ENCODE measurements at regions not wholly inside any gene's neighbourhood (a gene's known extent, or its start where the extent isn't known, plus 50 kb on each side); places are given as distances from the start of the nearest gene placed in this dataset.

DNA sequence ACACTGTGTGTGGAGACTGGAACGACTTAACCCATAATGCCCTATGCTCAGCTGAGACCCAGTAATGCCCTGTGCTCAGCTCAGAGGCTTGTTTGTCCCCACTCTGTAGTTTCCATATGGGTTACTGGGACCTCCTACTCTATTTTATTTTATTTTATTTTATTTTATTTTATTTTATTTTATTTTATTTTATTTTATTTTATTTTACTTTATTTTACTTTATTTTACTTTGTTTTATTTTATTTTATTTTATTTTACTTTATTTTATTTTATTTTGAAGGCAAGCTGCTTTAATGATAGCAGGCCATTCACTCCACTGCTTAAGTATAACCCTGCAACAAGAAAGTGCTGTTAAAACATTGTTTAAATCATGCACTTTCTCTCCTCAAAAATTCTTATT lies 603.4 kb upstream of the JAG1 start:
- no peak for DNase-seq
- H3K36me3 ChIP-seq, result no peaks in the 10 kb centered on the region
- TF ChIP-seq CTCF (IDR thresholded peaks at IDR 0.05), result no peak
- no peak for TF ChIP-seq POLR2A (IDR thresholded peaks at IDR 0.05)
- no peak overlapping the region for H3K27ac ChIP-seq
- H3K4me1 ChIP-seq, result no peaks in the 10 kb centered on the region
- H3K27me3 ChIP-seq, result no peaks in the 10 kb centered on the region
- H3K4me3 ChIP-seq, result no peak overlapping the region
- no peaks in the 10 kb centered on the region for H3K9me3 ChIP-seq

GRCh38 chr20:11277858-11278257 lies 604.1 kb upstream of the JAG1 start:
- Histone ChIP-seq H3K9me3 (no peaks in the 10 kb centered on the region), H3K4me1 (no peaks in the 10 kb centered on the region), H3K27me3 (no peaks in the 10 kb centered on the region), H3K27ac (no peak overlapping the region), H3K4me3 (no peak overlapping the region), H3K36me3 (no peaks in the 10 kb centered on the region)
- no peak for DNase-seq
- TF ChIP-seq POLR2A (IDR thresholded peaks at IDR 0.05), result no peak
- no peak for TF ChIP-seq CTCF (IDR thresholded peaks at IDR 0.05)

GRCh38 chr20:11278461-11278860 lies 604.7 kb upstream of the JAG1 start:
- no peak for DNase-seq
- H3K27me3 ChIP-seq, result no peaks in the 10 kb centered on the region
- no peak for TF ChIP-seq CTCF (IDR thresholded peaks at IDR 0.05)
- TF ChIP-seq POLR2A (IDR thresholded peaks at IDR 0.05), result no peak
- no peaks in the 10 kb centered on the region for H3K4me1 ChIP-seq
- H3K27ac ChIP-seq, result no peak overlapping the region
- H3K9me3 ChIP-seq, result no peaks in the 10 kb centered on the region
- H3K36me3 ChIP-seq, result no peaks in the 10 kb centered on the region
- no peak overlapping the region for H3K4me3 ChIP-seq

DNA sequence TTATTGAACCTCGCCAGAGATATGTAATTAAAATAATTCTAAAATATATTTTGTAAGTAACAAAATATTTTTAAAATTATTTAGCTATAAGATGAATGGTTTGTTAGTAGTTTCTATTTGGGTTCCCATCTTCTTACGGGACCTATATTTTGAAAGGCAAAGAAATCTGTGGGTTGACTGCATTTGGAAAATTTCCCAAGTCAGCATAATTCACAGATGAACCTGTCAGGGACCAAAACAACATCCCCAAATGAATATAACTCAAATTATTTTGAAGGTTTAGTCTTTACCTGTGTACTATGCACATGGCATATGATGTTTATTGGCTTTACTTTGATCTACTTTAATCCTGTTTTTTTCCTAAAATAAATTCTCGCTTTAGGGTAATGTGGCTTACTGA lies 607.4 kb upstream of the JAG1 start:
- no peak for DNase-seq
- no peak for TF ChIP-seq POLR2A (IDR thresholded peaks at IDR 0.05)
- TF ChIP-seq CTCF (IDR thresholded peaks at IDR 0.05), result no peak
- Histone ChIP-seq H3K27ac (no peak overlapping the region), H3K9me3 (no peaks in the 10 kb centered on the region), H3K4me3 (no peak overlapping the region), H3K36me3 (no peaks in the 10 kb centered on the region), H3K4me1 (no peaks in the 10 kb centered on the region), H3K27me3 (no peaks in the 10 kb centered on the region)

DNA sequence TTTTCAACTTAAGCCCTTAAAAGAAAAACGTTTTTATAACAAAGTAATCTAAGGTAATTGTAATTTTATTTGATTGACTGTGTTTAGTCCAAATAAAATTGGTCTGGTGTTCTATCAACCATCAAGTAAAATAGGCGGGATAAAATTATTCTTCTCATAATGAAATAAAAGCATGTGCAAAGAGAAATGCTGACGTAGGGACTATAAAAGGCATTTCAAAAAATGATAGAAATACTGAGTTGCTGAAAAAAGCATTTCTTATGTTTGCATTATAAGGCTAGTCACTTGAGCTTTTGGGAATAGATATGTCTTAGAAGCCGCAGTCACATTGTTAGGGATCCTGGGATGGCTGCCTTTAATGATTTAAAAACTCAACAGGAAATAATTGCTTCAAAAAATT lies 608.0 kb upstream of the JAG1 start:
- H3K4me1 ChIP-seq, result no peaks in the 10 kb centered on the region
- no peak overlapping the region for H3K4me3 ChIP-seq
- DNase-seq, result no peak
- H3K9me3 ChIP-seq, result no peaks in the 10 kb centered on the region
- no peak for TF ChIP-seq POLR2A (IDR thresholded peaks at IDR 0.05)
- TF ChIP-seq CTCF (IDR thresholded peaks at IDR 0.05), result no peak
- no peak overlapping the region for H3K27ac ChIP-seq
- H3K36me3 ChIP-seq, result no peaks in the 10 kb centered on the region
- no peaks in the 10 kb centered on the region for H3K27me3 ChIP-seq

DNA sequence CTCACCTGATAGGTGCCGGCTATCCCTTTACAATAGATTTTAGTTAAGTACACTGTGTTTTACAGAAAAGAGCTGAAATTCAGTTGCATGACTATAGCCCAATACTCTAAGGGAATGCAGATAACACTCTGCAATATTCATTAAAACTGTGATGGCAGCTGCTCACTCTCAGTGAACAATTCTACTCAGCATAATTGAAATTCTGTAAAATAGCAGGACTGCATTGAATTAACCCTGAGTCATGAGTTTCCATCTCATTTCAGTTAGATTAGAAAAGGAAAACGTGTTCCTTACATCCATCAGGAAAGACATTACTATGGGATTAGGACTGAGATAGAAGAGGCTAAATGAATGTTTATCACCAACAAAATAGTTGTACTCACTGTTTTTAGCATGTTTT lies 613.3 kb upstream of the JAG1 start:
- no peaks in the 10 kb centered on the region for H3K9me3 ChIP-seq
- DNase-seq, result no peak
- H3K27ac ChIP-seq, result no peak overlapping the region
- H3K4me3 ChIP-seq, result no peak overlapping the region
- TF ChIP-seq POLR2A (IDR thresholded peaks at IDR 0.05), result no peak
- no peak for TF ChIP-seq CTCF (IDR thresholded peaks at IDR 0.05)
- no peaks in the 10 kb centered on the region for H3K4me1 ChIP-seq
- no peaks in the 10 kb centered on the region for H3K27me3 ChIP-seq
- no peaks in the 10 kb centered on the region for H3K36me3 ChIP-seq

Measured in Peyer's patch (tissue), 4 donors.